ENCODE measurements at regions not wholly inside any gene's neighbourhood (a gene's known extent, or its start where the extent isn't known, plus 50 kb on each side); places are given as distances from the start of the nearest gene placed in this dataset.
"Not testable (repeated sequence)": the region's sequence is repeated elsewhere in the genome, so short reads cannot be mapped to it uniquely, and the experiment has no call there.

DNA sequence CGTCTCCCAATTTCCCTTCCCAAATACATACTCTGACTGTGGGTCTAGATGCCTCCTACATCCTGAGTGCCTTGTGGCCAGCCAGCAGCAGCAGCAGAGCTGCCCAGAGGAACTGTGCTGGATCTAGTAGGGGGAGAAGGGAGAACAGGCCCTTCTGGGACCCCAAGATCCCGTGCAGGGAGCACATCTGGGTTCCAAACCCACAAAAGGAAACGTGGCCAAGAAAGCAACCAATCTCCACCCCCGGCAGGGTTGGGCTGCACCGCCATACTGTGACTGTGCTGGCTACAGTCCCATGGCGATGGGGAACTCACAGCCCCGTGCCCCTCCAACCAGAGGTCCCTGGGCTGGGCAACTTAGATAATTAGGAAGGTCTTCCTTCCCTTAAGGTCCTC is 86.3 kb downstream of the PPCDC start:
- Mint-ChIP-seq H3K27ac (no peak overlapping the region), H3K27me3 (no peaks in the 10 kb centered on the region), H3K4me3 (ENCODE audit: low read depth) (no peak overlapping the region), H3K36me3 (ENCODE audit: insufficient read depth) (peaks cover 3% of the 10 kb centered on the region), H3K9me3 (ENCODE audit: low read depth) (peaks cover 13% of the 10 kb centered on the region), H3K4me1 (ENCODE audit: low read depth) (peaks cover 10% of the 10 kb centered on the region)
- TF ChIP-seq, protein P1, sequence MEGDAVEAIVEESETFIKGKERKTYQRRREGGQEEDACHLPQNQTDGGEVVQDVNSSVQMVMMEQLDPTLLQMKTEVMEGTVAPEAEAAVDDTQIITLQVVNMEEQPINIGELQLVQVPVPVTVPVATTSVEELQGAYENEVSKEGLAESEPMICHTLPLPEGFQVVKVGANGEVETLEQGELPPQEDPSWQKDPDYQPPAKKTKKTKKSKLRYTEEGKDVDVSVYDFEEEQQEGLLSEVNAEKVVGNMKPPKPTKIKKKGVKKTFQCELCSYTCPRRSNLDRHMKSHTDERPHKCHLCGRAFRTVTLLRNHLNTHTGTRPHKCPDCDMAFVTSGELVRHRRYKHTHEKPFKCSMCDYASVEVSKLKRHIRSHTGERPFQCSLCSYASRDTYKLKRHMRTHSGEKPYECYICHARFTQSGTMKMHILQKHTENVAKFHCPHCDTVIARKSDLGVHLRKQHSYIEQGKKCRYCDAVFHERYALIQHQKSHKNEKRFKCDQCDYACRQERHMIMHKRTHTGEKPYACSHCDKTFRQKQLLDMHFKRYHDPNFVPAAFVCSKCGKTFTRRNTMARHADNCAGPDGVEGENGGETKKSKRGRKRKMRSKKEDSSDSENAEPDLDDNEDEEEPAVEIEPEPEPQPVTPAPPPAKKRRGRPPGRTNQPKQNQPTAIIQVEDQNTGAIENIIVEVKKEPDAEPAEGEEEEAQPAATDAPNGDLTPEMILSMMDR (IDR thresholded peaks at IDR 0.05; ENCODE audit: unreplicated experiment) = no peak
- no peak for DNase-seq (ENCODE audit: low spot score, unreplicated experiment)

DNA sequence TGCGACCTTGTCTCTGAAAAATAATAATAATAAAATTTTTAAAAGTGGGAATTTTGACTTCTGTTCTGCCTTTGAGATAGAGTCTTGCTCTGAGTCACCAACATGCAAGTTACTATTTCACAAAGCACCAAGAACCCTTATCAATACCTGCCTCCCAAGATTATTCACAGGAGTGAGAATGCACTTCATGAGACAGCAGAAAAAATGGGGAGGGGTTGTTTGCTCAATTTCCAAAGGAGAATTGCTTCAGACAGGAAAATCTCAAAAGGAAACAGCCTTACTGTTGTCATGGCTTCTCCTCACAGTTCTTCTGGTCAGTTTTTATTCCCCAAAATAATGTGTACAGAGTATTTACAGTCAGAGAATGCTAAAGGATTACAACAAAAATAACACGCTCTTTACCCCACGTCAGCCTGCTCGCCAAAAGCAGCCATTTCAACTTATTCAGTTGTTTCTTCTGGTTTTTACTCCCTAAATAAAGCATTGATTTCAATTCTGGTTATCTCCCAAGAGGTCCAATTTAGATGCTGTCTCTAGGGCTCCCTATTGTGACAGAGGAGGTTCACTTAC is 89.0 kb downstream of the PPCDC start:
- peaks cover 8% of the 10 kb centered on the region for H3K4me1 Mint-ChIP-seq (ENCODE audit: low read depth)
- H3K9me3 Mint-ChIP-seq (ENCODE audit: low read depth) = peaks cover 17% of the 10 kb centered on the region
- no peaks in the 10 kb centered on the region for H3K27me3 Mint-ChIP-seq
- H3K36me3 Mint-ChIP-seq (ENCODE audit: insufficient read depth) = peaks cover 12% of the 10 kb centered on the region
- TF ChIP-seq, protein P1 (IDR thresholded peaks at IDR 0.05; ENCODE audit: unreplicated experiment) = no peak
- peak overlapping the region; percentile 59 for H3K27ac Mint-ChIP-seq
- no peak overlapping the region for H3K4me3 Mint-ChIP-seq (ENCODE audit: low read depth)
- DNase-seq (ENCODE audit: low spot score, unreplicated experiment) = no peak

DNA sequence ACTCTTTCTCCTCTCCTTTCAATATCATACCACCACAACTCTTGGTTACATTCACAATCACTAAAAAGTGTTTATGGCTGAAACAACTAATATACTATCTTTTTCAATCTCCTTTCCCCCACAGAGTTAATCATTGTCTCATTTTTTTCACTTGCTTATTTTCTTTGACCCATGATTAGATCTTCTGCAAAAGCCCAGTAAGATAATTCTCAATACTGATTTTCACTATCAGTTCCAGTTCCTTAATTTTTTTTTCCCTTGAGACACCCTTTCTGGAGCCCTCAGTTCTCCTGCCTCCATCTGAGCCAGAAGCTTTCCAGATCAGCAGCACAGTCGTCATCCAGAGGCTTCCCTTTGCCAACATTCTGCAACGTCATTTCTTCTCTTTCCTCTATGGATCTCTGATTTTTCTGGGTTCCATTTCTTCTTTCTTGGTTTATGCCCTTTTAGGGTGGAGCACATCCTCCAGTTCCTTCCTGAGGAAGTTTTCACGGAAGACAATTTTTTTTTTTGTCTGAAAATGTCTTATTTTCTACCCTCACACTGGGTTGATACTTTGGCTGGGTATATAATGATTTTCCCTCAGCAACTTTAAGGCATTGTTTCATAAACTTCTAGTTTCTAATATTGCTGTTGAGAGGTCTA is 88.7 kb upstream of the C15orf39 start:
- H3K4me3 Mint-ChIP-seq (ENCODE audit: low read depth) = no peak overlapping the region
- peaks cover 8% of the 10 kb centered on the region for H3K4me1 Mint-ChIP-seq (ENCODE audit: low read depth)
- H3K36me3 Mint-ChIP-seq (ENCODE audit: insufficient read depth) = peaks cover 15% of the 10 kb centered on the region
- TF ChIP-seq, protein P1 (IDR thresholded peaks at IDR 0.05; ENCODE audit: unreplicated experiment) = no peak
- peak overlapping the region; percentile 49 for H3K27ac Mint-ChIP-seq
- H3K9me3 Mint-ChIP-seq (ENCODE audit: low read depth) = peaks cover 21% of the 10 kb centered on the region
- DNase-seq (ENCODE audit: low spot score, unreplicated experiment) = no peak
- H3K27me3 Mint-ChIP-seq = no peaks in the 10 kb centered on the region

DNA sequence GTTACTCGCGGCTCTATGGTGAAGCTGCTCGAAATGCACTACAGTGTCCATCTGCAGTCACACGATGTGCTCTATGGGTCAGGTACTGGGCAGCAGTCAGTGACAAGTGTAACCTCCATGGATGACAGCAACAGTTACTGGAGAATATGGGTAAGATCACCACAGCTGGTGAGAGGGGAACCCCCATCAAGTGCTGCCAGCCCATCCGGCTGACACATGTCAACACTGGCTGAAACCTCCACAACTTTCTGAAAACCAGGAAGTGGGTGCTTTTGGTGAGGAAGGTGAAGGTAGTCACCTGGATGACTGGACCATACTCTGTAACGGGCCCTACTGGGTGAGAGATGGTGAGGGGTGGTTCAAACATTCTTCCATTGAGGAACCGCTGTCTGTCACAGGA is 87.4 kb upstream of the C15orf39 start:
- Mint-ChIP-seq H3K4me1 (ENCODE audit: low read depth) (peaks cover 8% of the 10 kb centered on the region), H3K27me3 (no peaks in the 10 kb centered on the region), H3K9me3 (ENCODE audit: low read depth) (peaks cover 27% of the 10 kb centered on the region), H3K27ac (no peak overlapping the region), H3K4me3 (ENCODE audit: low read depth) (no peak overlapping the region), H3K36me3 (ENCODE audit: insufficient read depth) (peaks cover 15% of the 10 kb centered on the region)
- TF ChIP-seq, protein P1 (IDR thresholded peaks at IDR 0.05; ENCODE audit: unreplicated experiment) = no peak
- no peak for DNase-seq (ENCODE audit: low spot score, unreplicated experiment)

DNA sequence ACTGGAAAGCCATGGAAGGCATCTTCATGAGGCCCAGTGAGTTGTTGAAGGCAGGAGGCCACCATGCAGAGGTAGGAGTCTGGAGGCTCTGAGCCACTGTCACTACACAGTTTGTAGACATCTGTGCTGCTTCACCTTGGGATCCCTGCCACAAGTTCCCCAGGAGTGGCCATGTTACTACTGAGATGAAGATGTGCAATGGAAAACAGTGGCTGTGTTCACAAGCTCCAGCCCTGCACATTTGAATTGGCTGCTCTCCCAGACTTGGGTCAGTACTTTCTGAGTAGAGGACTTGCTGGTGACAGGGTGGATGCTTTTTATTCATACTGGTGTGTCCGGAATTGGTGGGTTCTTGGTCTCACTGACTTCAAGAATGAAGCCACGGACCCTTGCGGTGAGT is 86.9 kb upstream of the C15orf39 start:
- Mint-ChIP-seq H3K9me3 (ENCODE audit: low read depth) (peaks cover 27% of the 10 kb centered on the region), H3K27me3 (no peaks in the 10 kb centered on the region), H3K27ac (no peak overlapping the region), H3K36me3 (ENCODE audit: insufficient read depth) (peaks cover 15% of the 10 kb centered on the region), H3K4me1 (ENCODE audit: low read depth) (peaks cover 8% of the 10 kb centered on the region), H3K4me3 (ENCODE audit: low read depth) (no peak overlapping the region)
- DNase-seq (ENCODE audit: low spot score, unreplicated experiment) = no peak
- TF ChIP-seq, protein P1 (IDR thresholded peaks at IDR 0.05; ENCODE audit: unreplicated experiment) = no peak

DNA sequence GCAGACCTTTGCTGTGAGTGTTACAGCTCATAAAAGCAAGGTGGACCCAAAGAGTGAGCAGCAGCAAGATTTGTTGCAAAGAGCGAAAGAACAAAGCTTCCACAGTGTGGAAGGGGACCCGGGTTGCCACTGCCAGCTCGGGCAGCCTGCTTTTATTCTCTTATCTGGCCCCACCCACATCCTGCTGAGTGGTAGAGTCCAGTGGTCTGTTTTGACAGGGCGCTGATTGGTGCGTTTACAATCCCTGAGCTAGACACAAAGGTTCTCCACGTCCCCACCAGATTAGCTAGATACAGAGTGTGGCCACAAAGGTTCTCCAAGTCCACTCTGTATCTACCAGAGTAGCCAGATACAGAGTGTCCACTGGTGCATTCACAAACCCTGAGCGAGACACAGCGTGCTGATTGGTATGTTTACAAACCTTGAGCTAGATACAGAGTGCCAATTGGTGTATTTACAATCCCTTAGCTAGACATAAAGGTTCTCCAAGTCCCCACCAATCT is 86.2 kb upstream of the C15orf39 start:
- H3K4me1 Mint-ChIP-seq (ENCODE audit: low read depth); DNase-seq (ENCODE audit: low spot score, unreplicated experiment); H3K27me3 Mint-ChIP-seq; H3K27ac Mint-ChIP-seq; H3K4me3 Mint-ChIP-seq (ENCODE audit: low read depth): not testable (repeated sequence)
- Mint-ChIP-seq H3K9me3 (ENCODE audit: low read depth) (peaks cover 27% of the 10 kb centered on the region), H3K36me3 (ENCODE audit: insufficient read depth) (peaks cover 15% of the 10 kb centered on the region)

DNA sequence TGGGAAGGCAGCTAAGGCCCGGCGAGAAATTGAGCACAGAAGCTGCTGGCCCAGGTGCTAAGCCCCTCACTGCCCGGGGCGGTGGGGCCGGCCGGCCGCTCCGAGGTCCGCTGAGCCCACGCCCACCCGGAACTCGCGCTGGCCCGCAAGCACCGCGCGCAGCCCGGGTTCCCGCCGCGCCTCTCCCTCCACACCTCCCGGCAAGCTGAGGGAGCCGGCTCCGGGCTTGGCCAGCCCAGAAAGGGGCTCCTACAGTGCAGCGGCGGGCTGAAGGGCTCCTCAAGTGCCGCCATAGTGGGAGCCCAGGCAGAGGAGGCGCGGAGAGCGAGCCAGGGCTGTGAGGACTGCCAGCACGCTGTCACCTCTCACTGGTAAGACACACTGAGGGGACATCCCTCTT is 85.5 kb upstream of the C15orf39 start:
- not testable (repeated sequence) for H3K4me3 Mint-ChIP-seq (ENCODE audit: low read depth); DNase-seq (ENCODE audit: low spot score, unreplicated experiment); H3K27me3 Mint-ChIP-seq; H3K27ac Mint-ChIP-seq; H3K4me1 Mint-ChIP-seq (ENCODE audit: low read depth)
- H3K9me3 Mint-ChIP-seq (ENCODE audit: low read depth) = peaks cover 27% of the 10 kb centered on the region
- peaks cover 15% of the 10 kb centered on the region for H3K36me3 Mint-ChIP-seq (ENCODE audit: insufficient read depth)

Measured in progenitor cell of endocrine pancreas (in vitro differentiated cells).